ENCODE measurements at regions not wholly inside any gene's neighbourhood (a gene's known extent, or its start where the extent isn't known, plus 50 kb on each side); places are given as distances from the start of the nearest gene placed in this dataset.
"Not testable (repeated sequence)": the region's sequence is repeated elsewhere in the genome, so short reads cannot be mapped to it uniquely, and the experiment has no call there.

DNA sequence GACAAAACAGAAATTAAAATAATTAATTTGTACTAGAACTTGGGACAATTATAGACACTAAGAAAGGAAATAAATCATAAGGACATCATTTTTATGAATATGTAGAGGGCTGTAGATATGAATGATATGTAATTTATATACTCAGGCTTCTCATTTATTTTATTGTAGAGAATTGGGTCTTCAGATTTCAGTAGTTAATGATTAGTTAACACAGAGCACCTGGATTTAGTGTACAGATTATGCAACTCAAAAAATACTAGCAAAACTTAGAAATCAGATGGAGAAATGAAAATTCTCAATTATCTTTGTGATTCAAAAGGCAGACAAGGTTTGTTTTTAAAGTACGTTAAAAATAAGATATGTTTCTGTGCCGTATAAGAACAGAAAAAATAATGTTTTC, 1311.7 kb upstream of the SLC39A10 start:
- no peak for DNase-seq (ENCODE audit: low read depth in 2 of 3, low spot score in 2 of 3)

DNA sequence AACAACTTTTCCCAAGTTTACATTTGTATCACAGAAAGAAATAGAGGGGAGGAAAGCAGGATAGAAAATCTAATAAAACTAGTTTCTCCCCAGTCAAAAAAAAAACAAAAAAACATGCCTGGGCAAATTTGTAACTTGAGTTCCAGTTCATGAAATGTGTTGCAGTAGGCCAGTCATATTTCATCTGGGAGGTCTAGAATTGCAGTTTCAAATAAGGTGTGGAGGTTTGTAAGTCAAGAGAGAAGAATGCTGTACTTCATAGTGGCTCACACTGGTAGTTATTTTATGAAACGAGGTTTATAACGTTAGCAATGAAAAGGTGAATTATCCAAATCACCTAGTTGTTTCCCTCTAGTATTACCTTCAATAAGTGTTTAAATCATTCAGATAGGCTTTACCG, 1313.9 kb upstream of the SLC39A10 start:
- no peak for DNase-seq (ENCODE audit: low read depth in 2 of 3, low spot score in 2 of 3)

DNA sequence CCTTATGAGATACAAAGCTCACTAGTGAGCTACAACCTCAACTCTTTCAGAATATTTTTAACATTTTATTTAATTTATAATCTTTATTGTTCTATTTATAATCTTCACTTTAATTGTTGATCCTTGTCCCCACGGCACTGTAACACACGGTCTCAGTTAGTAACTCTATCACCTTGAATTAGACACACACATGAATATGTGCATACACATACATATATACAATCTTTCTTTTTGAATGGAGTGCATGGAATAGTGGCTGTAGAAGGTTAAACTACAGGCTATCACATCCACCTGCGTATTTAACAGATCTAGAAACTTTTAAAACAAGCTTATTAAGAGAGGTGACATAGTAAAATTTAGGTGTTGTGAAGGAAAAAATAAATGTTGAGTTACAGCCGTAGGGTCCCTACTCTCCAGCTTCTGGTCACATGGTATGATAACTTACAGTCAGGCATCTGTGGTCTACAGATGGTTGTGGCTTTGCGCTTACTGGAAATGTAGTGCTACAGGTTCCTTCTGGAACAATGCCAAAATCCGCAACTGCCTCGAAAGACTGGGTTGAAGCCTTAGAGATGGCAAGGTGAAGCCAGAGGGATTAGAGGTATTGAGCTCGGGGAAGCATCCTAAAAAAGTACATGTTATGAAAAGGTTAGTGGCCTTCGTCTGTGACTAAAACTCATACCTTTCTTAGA, 1324.1 kb upstream of the SLC39A10 start:
- peak in 2 of 3 donors; percentile 5 to 52 for DNase-seq (ENCODE audit: low read depth in 2 of 3, low spot score in 2 of 3)

DNA sequence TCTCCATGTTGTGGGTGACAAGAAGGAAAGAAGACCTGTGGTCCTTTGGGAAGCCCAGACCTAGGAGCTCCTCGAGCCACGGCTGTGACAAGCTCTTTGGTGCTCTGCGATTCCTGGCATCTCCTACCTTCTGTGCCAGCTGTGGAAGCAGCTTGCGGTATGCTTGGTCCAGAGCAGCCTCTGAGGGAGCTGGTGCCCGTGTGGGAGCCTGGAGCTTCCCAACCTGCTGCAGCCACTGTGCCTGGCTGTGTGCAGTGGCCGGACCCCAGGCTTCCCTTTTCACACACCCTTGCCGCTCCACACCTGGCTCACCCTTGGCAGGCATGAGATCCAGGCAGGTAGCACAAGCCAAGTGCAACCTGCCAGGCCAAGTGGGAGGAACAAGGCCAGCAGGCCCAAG, 1328.6 kb upstream of the SLC39A10 start:
- no peak for DNase-seq (ENCODE audit: low read depth in 2 of 3, low spot score in 2 of 3)

DNA sequence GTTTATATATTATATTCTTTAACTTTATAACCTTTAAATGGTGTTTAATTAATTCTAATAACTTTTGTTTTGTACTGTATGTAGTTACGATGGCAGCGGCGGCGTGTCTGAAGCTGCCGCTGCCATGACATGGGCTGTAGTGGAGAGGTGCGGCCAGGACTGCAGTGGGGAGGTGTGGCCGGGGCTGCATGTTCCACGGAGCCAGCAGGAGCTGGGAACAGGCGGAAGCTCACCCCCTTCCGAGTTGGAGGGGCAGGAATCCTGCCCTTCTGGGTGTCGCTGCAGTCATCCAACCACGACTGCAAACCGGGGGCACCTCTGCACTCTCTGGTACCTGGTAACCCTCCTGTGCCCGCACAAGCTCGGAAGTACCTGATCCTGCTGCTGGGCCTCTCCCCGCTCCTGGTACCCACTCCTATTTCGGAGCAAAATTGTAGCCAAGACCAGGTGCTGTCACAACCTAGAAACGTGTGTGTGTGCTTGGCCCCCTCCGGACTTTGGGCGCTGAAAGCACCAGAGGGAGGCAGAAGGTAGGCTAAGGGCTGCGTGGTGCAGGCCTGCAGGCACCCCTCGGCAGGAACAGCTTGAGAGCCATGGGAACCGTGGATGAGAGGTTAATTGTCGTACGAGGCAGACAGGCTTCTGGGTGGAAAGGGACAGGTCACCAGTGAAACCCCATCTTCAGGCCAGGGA, 1329.7 kb upstream of the SLC39A10 start:
- no peak for DNase-seq (ENCODE audit: low read depth in 2 of 3, low spot score in 2 of 3)

DNA sequence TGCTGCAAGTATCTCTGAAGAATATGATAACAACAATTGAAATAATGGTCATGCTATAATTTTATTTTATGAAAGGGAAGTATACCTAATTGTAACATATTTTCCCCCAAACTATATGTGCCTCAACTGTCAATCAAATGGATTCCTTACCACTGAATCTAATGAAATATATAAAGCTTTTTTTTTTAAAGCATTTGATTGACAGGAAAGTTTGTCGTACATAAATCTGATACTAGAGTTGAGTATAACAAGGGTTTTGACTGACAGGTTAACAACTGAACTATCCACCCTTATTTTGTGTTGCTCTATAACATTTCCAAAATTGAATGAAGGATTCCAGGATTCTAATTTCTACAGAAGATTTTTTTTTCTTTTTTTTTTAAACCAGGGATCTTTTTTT, 1333.3 kb upstream of the SLC39A10 start:
- no peak for DNase-seq (ENCODE audit: low read depth in 2 of 3, low spot score in 2 of 3)

DNA sequence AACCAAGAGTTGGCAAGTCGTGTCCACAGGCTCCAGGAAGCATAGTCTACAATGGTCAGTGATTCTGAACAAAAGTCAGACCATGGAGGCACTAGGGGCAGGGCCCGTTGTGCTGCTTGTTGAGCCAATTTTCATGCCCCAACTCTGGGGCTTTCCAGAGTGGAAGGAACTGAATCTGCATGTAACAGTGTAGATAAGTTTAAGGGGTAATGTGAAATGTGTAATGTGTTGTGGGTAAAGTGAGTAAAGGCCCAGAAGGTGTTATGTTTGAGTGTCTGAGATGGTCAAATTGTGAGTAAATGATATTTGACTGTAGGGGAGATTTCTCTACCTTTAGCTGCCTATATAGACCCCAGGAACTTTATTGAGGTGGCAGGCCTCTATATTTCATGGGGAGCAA, 1336.5 kb upstream of the SLC39A10 start:
- no peak for DNase-seq (ENCODE audit: low read depth in 2 of 3, low spot score in 2 of 3)

DNA sequence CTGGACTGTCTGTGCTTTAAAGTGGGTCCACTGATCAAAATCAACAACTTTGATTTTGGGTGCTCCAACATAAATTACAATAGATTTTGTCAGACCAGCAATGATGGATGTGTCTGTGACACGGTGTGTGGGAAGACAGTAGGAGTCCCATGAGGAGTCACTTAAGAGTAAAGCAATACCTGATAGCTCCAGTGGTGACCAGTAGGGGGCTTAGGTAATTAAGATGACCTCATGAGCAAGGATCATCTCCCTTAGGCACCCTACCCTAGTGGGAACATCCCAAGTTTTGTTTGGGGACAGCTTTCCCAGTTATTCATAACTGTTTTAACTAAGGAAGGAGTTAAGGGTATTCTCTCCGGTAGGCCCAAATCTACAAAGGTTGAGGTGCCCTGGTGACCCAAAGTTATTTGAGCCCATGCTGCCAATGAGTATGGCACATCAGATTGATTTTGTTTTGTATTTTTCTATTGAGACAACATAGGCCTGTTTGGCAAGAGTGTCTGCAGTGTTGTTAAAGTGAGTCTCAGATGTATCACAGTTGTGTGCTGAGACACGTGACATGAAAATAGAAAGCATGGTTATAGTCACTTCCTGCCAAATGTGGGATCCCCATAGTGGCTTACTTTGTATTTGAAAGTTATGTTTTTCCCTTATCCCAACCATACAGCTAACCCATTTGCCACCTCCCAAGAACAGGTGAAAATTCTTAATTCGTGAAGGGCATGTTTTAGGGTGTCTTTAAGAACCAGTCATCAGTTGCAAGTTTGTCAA, 1337.6 kb upstream of the SLC39A10 start:
- DNase-seq (ENCODE audit: low read depth in 2 of 3, low spot score in 2 of 3) = no peak

DNA sequence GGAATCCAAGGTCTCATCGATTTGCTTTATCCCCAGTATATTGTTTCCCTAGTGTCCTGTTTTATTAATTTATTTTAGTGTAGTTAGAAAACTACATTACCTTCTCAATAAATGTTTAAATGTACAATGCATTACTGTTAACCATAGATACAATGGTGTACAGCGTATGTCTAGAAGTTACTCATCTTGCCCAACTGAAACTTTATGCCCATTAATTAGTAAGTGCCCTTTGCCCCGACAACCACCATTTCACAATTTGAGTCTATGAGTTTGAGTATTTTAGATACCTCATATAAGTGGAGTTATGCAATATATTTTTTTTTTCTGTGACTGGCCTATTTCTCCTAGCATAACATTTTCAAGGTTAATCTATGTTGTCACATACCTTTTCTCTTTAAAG, 1343.0 kb upstream of the SLC39A10 start:
- DNase-seq (ENCODE audit: low read depth in 2 of 3, low spot score in 2 of 3) = no peak

DNA sequence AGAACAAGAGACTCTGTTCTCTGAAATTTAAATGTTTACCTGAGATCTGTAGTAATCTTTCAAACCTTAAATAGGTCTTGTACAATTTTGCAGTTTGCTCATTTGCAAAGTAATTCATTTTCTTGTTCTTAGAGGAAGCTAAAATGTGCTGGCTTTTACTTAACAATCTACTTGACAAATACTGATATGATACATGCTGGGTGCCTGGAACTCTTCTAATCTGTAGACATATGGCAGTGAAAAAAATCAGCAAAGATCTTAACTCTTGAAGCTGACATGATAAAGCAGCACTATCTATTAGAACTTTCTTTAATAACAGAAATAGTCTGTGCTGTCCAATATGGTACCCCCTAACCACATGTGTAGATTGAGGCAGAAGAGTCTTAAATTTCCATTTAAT, 1352.8 kb upstream of the SLC39A10 start:
- no peak for DNase-seq (ENCODE audit: low read depth in 2 of 3, low spot score in 2 of 3)

DNA sequence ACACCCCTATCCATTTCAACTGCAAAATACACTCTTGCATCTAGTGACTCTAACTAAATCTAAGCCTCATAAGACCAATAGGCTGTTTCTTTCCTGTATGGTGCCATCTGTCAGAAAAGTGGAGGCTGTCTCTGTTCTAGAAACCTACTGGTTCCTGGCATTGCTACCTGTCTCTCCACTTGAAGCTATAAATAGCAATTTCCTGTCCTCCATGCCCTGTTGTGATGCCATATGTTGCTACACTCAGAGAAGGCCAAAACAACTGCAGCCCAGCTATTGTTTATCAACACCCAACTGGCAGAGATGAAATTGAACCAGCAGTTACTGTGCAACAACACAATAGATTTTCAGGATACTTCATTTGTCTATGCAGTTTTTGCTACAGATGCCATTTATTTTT, 1355.1 kb upstream of the SLC39A10 start:
- no peak for DNase-seq (ENCODE audit: low read depth in 2 of 3, low spot score in 2 of 3)

DNA sequence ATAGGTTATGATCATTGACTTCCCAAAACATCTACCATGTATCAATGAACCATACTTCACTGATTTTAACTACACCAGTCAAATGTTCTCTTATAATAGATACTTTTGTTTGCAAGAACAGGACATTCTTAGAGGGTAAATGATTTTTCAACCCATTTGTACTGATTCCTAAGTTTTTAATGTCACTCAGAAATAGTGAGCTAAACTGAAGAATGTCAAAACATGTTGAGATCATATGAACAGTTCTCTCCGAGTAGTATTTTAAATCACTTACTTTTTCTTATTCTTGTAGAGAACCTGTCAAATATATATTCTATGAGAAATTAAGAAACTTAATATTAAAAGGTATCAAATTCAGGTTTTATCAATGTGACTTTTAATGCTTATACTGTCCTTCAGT, 1362.9 kb upstream of the SLC39A10 start:
- DNase-seq (ENCODE audit: low read depth in 2 of 3, low spot score in 2 of 3) = no peak

DNA sequence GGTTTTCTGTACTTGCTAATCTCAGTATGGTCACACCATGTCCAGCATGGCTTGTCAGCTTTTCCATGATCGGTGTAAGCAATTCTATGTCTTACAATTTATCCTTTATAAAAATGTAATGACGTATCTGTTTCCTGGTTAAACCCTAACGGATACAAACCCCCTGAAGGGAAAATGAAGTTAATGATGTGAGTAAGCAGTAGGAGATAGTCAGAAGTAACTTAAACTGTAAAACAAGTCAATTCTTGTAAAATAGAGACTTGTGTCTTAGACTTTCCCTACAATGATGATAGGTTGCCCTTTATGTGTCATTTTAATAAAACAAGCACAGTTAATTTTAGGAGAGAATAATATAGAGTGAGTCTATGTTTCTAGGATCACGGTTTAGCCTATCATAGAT, 1365.9 kb upstream of the SLC39A10 start:
- no peak for DNase-seq (ENCODE audit: low read depth in 2 of 3, low spot score in 2 of 3)

DNA sequence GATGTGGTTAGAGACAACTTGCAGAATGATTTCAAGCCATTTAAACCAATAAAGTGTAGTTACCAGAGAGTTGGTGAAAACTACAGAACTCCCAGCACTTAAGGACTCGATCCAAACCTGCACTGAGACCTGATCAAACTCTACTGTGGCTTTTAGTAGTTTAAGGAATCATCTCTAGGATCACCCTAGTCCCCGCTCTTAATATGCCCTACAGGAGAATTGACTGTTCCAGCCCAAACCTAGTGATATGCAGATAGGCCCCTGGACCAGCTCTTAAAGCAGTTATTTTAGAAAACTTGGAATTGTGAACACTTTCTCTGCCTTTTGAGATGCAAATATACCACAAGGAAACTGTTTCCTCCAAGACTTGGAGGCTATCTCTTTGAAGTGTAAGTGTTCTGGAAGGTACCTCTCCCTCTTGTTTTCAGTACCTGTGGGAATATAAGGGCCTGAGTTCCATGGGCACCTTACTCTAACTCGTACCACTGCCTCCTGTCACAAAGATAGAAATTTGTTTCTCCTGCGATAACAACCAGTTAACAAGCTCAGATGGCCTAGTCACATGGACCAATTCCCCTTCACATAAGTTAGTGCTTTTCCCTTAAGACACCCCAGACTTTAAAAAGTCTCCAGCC, 1367.2 kb upstream of the SLC39A10 start:
- DNase-seq (ENCODE audit: low read depth in 2 of 3, low spot score in 2 of 3) = no peak

DNA sequence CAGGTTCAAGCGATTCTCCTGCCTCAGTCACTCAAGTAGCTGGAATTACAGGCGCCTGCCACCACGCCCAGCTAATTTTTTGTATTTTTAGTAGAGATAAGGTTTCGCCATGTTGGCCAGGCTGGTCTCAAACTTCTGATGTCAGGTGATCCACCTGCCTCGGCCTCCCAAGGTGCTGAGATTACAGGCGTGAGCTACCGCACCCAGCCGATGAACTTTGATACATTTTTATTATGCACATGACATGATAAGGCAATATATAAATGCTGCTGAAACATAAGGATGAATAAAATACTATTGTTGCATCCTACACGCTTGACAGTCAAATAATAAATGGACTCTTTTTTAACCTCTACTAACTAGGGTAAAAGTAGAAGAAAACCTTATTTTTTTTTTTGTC, 1380.4 kb upstream of the SLC39A10 start:
- not testable (repeated sequence) for DNase-seq (ENCODE audit: low read depth in 2 of 3, low spot score in 2 of 3)

DNA sequence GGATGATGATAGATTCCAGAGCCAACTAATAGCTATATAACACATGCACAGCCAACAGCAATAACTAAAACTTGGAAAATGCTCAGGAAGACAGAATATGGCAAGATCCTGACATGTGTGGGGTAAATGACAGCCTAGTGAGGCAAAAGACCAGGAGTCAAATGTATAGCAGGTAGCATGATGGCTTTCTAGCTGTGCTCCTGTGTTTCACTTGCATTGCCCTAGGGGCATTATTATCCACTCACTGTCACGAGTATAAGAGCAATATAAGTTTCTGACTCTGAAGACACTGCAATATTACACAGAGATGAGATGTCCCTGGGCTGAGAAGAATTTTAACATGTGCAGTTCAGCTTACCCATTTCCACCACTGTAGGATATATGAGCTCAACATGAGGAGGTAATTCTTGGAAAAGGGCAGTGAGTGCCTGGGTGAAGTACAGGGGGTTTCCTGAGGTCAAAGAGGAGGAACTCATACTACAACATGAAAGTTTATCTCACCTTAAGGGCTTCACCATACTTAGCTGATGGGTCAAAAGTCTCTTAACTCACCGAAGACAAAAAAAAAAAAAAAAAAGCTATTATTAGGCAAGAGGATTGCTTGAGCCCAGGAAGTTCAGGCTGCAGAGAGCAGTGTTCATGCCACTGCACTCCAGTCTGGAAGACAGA, 1385.6 kb upstream of the SLC39A10 start:
- no peak for DNase-seq (ENCODE audit: low read depth in 2 of 3, low spot score in 2 of 3)

DNA sequence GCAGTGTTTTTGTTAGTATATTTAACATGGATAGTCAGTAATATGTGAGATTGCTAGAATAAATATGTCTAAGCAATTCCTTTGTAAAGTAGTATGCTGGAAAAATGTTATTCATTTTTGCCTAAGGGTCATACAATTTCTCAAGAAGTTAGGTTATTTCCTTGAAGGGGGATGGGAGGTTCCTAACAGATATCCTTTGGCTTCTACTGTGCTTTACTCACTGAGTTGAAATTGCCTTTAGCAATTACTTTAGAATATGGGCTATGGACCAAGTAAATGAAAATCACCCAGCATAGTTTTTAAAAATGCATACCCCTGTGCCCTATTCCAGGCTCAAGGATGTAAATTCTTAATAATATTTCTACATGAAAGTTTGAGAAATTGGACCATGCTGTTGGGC, 1386.4 kb upstream of the SLC39A10 start:
- DNase-seq (ENCODE audit: low read depth in 2 of 3, low spot score in 2 of 3) = no peak

DNA sequence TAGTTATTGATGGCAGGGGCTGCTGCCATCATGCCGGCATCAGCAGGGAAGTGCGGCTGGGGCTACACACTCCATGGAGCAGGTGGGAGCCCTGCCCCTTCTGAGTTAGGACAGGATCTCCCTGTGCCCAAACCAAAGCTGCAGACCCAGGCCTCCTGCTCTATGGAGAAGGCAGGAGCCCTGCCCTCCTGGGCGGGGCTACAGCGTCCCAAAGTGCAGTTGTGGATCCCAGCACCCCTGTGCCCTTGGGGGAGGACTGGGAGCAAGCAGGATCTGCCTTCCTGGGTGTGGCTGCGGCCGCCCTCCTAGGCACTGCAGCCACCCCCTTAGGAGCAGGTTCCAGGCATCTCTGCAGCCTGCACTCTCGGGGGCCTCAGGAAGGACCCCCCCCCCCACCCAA, 1392.4 kb upstream of the SLC39A10 start:
- DNase-seq (ENCODE audit: low read depth in 2 of 3, low spot score in 2 of 3) = no peak

DNA sequence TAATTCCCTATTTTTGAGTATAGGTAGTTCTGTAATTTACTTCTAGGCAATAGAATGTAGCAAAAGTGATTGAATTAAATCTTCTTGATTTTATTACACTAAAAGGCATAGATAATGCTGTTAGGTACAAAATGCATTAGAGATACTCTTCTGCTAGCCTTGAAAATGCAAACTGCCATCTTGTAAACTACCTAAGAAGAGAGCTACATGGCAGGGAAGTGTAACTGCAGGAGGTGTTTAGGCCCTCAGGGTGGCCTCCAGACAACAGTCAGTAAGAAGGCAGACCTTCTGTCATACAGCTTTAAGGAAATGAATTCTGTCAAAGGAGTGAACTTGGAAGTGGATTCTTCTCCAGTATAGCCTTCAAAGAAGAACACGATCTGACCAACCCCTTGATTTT, 1396.8 kb upstream of the SLC39A10 start:
- no peak for DNase-seq (ENCODE audit: low read depth in 2 of 3, low spot score in 2 of 3)

DNA sequence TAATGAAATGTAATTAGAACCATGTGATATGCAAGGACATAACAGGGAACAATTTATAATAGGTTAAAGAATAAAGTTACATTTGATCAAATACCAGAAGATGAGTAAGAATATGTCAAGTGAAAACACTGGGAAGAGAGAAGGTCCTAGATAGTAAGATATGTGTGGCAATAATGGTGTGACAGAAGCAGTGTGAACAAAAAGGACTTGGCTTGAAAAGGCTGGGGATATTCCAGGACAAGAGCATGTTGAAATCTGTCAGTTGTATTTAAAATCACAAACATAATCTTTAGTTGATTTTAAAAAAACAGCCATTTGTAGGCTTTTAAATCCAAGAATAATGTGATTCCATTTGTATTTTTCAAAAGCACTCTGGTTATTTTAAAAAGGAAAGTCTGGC, 1399.9 kb upstream of the SLC39A10 start:
- no peak for DNase-seq (ENCODE audit: low read depth in 2 of 3, low spot score in 2 of 3)
